22Rv1 (cell line): ENCODE measurements at regions not wholly inside any gene's neighbourhood (a gene's known extent, or its start where the extent isn't known, plus 50 kb on each side); places are given as distances from the start of the nearest gene placed in this dataset.

Experiments used
- H3K27ac ChIP-seq: fragments of 450-650 bp; 2 replicates; pipeline ENCODE4 v1.5.1; 2017
- ZFX ChIP-seq: fragments of 450-650 bp; IDR thresholded peaks from 2 replicates; pipeline ENCODE4 v1.6.1; 2017; ENCODE audit warnings: antibody characterized with exemption, borderline replicate concordance
- TF ChIP-seq, protein P1 (sequence below): fragments of 450-650 bp; IDR thresholded peaks from 2 replicates; pipeline ENCODE4 v1.5.1; 2017; ENCODE audit warnings: mild to moderate bottlenecking

DNA sequence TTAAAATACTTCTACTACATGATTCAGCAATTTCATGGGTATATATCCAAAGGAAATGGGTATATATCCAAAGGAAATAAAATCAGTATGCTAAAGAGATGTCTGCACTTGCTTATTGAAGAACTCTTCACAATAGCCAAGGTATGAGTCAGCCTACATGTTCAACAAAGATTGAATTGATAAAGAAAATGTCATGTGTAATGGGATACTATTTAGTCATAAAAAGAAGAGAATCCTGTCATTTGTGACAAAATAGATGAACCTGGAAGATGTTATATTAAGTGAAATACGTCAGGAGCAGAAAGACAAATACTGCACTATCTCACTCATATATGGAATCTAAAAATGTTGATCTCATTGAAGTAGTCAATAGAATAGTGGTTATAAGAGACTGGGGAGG lies 944.5 kb upstream of the CTNND2 start:
- TF ChIP-seq, protein P1, sequence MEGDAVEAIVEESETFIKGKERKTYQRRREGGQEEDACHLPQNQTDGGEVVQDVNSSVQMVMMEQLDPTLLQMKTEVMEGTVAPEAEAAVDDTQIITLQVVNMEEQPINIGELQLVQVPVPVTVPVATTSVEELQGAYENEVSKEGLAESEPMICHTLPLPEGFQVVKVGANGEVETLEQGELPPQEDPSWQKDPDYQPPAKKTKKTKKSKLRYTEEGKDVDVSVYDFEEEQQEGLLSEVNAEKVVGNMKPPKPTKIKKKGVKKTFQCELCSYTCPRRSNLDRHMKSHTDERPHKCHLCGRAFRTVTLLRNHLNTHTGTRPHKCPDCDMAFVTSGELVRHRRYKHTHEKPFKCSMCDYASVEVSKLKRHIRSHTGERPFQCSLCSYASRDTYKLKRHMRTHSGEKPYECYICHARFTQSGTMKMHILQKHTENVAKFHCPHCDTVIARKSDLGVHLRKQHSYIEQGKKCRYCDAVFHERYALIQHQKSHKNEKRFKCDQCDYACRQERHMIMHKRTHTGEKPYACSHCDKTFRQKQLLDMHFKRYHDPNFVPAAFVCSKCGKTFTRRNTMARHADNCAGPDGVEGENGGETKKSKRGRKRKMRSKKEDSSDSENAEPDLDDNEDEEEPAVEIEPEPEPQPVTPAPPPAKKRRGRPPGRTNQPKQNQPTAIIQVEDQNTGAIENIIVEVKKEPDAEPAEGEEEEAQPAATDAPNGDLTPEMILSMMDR = no peak
- no peak for TF ChIP-seq ZFX
- H3K27ac ChIP-seq = no peak overlapping the region

DNA sequence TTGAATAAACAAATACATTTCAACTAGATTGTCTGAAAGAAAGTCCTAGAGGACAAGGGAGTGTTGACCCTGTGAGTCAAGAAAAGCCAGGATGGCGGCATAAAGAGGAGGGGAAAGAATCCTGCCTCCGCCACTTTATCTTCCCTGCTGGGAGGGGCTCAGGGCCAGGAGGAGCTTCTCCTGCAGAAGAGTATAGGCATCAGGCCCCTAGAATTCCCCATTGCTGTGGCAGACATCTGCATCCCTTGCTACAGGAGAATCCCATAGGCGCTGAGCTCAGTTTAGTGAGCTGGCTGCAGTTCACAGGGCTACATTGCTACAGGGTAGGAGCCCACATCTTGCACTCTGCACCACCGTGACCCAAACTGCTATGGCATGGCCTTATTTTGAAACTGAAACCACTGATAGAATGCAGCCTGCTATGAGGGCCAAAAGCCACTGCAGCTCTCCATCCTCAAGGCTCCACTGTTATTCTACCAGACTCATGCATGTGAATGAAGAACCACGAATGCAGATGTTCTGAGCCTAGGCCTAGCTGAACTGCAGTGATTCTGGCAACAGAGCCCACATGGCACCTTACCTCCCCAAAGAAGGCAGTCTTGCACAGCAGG lies 941.4 kb upstream of the CTNND2 start:
- TF ChIP-seq, protein P1 = no peak
- TF ChIP-seq ZFX = no peak
- no peak overlapping the region for H3K27ac ChIP-seq

DNA sequence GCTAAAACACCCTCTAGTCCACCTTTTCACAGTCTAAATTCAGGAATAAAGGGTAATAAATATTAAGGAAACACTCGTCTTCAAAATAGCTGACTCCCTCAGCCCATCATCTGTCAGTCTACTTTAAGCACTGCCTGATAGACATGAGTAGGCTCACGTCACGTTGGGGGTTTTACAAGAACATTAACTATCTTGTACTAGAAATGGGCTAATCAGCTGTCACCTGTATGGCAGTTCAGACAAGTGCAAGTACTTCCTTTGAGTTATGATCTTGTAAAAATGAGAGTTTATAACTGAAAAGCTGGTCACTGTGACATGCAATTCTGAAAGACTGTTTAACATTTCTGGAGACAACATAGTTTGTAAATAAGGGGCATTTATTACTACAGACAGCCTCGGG lies 936.7 kb upstream of the CTNND2 start:
- H3K27ac ChIP-seq = no peak overlapping the region
- no peak for TF ChIP-seq ZFX
- TF ChIP-seq, protein P1 = no peak

DNA sequence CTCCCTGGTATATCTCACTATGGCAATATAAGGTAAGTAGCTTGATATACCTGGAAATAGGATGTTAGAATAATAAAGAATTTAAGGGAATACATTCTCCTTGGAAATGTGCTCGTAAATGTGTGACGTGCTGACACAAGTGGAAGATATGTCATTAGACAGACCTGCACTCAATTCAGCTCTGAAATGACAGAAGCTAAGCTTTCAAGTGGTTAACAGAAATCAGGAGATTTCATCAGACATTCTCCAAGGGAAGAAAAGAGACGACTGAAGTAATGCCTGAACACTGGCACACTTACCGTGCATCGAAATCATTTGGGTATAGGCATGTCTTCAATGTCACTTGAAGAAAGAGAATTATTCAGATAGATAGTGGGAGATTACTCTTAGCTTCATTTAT lies 933.3 kb upstream of the CTNND2 start:
- no peak overlapping the region for H3K27ac ChIP-seq
- TF ChIP-seq ZFX = no peak
- TF ChIP-seq, protein P1 = no peak

DNA sequence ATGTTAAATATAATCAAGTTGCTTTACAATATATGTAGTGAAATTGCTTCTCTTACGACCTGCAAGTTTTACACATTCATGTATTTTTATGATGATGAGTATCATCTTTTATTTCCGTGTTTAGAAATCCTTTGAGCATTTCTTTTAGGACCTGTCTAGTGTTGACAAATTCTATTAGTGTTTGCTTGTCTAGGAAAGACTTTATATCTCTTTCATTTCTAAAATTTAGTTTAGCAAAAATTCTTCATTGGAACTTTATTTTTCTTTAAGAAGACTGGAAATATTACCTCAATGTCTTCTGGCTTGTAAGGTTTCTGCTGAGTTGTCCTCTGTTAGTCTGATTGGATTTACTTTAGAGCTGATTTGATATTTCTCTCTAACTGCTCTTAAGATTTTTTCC lies 920.9 kb upstream of the CTNND2 start:
- no peak overlapping the region for H3K27ac ChIP-seq
- no peak for TF ChIP-seq ZFX
- TF ChIP-seq, protein P1 = no peak

DNA sequence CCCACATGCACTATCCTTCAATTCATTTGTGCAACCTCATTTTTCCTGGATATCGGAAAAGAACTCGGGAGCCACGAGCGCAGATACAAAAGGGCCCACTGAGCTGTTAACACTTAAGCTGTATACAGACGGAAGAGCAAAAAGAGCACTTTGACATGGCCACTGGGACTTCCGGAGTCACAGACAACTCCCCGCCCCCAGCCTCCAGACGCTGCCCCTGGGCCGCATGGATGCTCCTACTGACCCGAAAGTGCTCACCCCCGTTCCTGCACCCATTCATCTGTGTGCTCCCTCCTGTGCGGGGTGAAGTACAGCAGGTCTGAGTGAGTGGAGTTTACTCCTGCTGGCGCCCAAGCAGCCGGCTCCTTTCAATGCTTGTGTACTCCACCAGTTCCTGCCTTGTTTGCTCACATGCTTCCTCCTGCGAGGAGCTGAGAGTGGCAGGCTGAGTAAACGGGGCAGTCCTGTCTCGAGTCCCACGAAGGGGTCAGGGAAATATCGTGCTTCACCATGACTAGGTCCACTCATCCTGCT lies 901.0 kb upstream of the CTNND2 start:
- H3K27ac ChIP-seq = no peak overlapping the region
- TF ChIP-seq ZFX = no peak
- TF ChIP-seq, protein P1 = no peak

DNA sequence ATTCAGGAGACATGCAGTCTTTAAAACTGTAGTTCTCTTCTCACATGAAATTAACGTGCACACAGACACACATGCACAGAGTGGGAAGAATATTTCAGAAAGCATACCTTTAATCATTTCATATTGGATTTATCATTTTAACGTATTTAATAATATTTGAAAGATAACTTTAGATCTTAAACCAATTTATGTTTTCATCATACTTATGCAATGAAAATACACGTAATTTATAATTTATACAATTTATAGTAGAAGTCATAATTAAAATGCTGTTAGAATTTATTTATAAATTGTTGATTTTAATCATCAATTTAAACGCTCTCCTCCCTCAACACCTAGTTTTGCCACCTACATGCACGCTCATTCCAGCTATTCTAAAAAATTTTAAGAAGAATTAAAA lies 894.9 kb upstream of the CTNND2 start:
- TF ChIP-seq ZFX = no peak
- TF ChIP-seq, protein P1 = no peak
- H3K27ac ChIP-seq = no peak overlapping the region
